AML-193 (cell line): ENCODE measurements at regions not wholly inside any gene's neighbourhood (a gene's known extent, or its start where the extent isn't known, plus 50 kb on each side); places are given as distances from the start of the nearest gene placed in this dataset.
"Not testable (repeated sequence)": the region's sequence is repeated elsewhere in the genome, so short reads cannot be mapped to it uniquely, and the experiment has no call there.

Experiments
- DNase-seq, 2 experiments: peaks; one replicate each; lab custom pipeline; 2025; lab: John Stamatoyannopoulos, UW

DNA sequence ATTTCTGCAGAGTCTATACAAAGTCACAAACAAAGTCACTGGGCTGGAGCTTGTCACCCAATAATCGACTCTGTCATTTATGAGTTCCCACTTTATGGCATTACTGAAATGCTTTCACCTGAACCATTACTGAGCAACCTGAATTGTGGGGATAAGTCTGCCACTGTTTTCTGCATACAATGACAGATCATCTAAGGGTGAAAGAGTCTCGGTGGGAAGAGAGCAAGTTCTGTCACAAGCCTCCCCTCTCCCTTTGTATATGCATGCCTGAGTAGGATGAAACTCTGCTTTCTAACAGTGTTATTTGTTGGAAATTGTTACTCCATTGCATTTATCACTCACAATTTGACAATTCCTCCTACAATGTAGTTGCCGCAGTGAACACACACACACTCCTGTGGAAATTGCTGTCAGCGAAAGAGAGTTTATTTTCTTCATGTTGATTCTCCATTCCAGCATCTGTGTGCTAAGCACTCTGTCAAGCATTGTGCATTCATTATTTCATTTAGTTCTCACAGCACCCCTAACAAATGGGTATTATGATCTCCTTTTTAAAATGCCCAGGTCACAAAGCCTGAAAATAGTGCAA, 1732.4 kb upstream of the CDH6 start:
- no peak for DNase-seq

DNA sequence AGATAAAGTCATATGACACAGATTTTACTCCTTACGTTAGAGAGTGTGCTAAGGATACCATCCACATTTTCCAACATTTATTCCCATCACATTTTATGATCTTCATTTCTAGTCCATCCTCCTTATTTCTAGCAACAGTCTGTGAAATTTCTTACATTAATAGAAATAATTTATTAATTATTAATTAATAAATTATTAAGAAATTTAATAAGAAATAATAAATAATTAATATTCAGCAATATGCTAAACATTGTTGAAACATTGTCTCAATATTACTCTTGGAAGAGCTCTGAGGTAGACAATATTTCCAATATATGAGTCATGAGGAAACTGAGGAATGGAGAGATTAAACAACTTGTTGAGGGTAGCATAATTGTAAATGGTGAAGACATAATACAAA, 1742.5 kb upstream of the CDH6 start:
- not testable (repeated sequence) for DNase-seq

DNA sequence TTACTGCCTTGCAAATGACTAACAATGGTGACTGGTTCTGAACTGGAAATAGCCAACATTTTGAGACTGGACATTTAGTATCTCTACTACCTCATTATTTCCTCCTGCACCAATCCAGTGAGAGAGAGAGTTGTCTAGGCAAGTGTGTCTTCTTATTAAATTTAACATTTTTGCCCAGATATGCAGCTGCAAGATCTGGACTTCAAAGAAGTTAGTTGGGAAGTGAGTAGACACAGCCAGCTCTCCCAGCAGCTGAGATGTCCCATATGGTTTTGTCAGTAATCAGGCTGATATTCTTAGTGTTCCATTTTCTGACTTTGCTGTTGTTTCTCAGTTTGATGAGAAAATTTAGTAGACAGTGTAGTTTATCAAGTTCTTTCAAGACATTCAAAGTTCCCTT, 1778.8 kb upstream of the CDH6 start:
- no peak for DNase-seq

DNA sequence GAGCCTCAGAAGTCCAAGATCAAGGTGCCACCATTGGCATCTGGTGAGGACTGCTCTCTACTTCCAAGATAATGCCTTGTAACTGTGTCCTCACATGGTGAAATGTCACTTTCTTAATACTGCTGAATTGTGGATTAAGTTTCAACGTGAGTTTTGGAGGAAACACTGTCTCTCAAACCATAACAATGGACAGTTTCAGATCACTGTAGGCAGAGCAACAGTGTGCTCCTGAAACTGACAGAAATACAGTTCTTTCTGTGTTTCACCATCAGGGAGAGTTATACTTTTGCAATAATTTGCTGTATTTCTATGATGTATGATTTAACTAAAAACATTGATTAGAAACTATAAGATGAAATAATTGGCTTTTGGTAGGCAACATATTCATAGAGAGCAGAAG, 1780.5 kb upstream of the CDH6 start:
- no peak for DNase-seq

DNA sequence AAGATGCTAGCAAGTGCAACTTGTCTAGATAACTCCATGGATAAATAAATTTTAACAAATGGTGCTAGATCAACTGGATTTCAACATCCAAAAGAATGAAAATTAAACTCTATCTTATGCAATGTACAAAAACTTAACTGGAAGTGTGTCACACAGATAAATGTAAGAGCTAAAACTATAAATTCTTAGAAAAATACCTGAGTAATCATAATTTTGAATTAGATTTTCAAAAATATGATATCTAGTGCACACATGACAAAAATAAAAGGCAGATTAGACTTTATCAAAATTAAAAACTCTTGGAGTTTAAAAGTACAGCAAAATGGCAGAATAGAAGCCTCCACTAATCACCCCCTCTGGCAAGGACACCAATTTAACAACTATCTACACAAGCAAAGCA, 1791.2 kb upstream of the CDH6 start:
- no peak for DNase-seq

DNA sequence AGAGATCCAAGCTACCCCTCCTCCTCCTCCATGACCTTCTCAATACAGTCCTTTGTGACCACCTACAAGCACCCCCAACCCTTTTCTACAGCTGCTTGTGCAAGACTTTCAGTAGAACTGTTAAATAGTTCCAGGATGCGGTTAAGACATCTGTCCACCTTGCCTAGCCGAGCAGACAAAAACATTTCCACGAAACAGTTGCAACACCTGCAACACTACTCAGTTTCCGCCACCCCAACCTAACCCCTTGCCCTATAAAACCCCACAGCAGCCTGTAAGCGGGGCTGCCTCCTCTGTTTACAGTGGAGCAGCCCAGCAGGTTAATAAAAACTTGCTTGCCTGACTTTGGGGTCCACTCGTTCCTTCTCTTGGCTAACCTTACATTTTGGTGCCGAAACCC, 1803.5 kb upstream of the CDH6 start:
- no peak for DNase-seq

DNA sequence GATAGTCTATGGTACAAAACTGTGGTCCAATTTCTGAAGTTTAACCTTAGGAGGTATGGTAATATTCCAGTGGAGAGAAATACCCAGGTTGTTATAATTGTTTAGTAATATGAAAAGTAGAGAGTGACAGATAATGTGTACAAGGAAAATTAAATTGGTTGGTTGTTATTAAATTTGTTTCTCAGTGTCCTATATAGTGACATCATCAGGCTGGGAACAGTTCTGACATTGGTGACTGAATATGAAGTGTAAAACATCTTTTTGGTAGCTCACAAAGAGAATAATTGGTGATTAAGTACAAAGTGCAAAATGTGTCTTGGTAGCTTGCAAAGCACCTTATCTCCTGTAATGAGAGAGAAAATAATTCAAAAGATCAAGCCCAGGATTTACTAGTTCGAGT, 1806.1 kb upstream of the CDH6 start:
- no peak for DNase-seq

DNA sequence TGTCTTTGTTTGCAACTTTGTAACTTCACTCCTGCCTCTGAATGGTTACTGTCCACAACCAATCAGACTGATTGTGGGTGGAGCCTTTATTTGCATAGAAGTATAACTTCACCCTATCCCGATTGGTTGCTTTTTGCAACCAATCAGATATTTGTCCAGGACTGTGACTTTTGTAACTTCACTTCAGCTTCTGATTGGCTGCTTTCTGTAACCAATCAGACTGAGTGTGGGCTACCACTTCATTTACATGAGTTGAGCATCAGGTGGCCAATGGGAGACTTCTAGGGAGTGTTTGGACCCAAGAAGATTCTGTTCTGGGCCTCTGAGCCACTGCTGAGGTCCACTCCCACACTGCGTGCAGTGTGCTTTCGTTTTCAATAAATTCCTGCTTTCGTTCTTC, 1810.7 kb upstream of the CDH6 start:
- no peak for DNase-seq

DNA sequence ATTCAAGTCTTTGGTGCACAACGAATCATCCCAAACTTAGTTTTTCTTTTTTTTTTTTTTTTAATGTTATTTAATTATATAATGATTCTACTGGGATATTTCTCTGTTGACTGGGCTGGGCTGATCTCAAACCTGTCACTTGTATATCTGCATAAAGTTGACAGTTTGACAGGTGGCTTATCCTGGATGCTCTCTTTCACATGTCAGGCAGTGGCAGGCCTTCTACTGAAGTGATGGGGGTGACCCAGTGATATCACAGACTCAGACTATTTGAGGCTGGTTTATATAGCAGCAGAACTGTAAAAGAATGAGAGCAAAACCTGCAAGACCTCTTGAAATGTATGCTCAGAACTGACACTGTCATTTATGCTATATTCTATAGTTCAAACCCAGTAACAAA, 1813.5 kb upstream of the CDH6 start:
- DNase-seq, result no peak

DNA sequence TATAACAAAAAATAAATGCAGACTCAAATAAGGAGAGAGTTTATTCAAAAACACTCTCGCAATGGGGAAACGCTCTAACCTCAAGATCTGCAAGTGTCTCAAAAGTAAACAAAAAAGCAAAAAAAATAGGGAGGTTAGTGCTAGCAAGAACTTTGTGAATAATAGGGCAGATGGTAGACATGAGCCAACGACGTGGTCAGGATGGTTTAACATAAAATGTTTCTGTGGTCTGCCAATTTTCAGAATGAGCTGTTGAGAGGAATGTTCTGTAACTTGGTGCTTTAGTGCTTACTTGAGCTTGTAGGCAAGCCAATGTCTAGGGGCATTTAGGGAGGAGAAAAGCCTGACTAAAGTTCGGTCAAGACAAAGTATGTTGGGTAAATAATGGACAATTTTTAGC, 1813.9 kb upstream of the CDH6 start:
- no peak for DNase-seq

DNA sequence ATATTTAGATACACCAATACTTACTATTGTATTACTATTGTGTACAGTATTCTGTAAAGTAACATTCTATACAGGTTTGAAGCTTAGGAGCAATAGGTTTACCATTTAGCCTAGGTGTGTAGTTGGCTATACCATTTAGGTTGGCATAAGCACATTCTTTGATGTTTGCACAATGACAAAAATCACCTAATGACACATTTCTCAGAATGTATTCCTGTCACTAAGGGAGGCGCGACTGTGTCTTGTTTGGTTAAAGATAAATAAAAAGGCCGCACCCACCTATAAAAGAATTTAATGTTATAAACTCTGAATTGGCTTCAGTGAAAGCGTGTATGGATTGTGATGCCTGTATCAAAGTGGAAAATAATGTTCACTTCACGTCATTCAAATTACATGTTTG, 1815.4 kb upstream of the CDH6 start:
- DNase-seq, result no peak

DNA sequence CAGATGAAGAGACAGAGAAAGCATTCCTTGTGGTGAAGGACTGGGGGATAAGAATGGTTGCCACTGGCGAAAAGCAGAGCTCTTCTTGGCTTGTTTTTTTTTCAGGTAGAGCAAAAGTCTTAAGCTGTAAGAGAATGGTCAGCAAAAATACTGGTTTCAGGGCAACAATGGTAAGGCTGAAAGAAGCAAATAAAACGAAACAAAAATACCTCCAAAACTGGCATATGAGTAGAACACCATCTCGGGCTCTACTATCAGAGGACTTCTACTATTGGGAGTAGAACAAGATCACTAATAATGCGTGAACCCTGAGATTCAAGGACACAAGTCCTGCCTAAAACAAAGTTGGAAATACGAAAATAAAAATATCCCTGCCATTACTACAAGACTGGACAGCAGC, 1823.2 kb upstream of the CDH6 start:
- no peak for DNase-seq

DNA sequence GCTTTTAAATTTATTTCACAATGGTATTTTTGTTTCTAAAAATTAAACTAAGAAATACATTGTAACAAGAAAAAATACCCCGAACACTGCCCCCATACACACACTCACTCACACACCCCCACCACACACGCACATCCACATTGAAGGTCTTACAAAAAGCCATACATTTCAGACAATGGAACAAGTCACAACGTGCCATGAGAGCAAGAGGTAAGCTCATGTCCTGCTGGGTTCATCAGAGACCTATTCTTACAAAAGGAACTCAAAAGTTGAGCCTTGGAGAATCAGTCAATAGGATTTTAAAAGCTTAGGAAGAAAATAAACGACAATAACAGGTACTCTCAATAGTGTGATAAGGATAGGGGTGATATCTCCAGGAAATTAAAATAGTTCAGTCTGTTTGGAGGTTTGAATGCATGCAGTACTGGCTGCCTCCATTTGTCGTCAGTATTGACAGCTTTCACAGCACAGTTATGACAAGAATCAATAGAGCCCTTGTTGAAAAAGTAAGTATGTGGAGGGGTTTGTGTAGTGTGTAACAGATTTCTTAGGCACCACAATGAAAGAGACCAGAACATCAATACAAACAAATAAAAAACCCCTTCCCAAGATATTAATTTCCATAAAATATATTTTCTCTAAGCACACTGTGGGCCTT, 1826.2 kb upstream of the CDH6 start:
- DNase-seq, result no peak

DNA sequence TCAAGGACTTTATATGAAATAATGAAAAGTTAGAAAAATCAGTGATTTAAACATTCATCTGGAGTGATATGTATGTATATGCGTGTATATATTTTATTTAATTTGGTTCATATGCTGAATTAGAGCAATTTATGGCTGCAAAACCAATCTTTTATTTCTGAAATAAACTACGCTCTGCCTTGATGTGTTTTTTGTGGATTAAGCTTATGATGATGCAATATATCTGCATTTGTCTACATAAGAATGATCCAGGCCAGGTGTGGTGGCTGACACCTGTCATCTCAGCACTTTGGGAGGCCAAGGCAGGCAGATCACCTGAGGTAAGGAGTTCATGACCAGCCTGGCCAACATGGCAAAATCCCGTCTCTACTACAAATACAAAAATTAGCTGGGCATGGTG, 1842.3 kb upstream of the CDH6 start:
- DNase-seq, result no peak

DNA sequence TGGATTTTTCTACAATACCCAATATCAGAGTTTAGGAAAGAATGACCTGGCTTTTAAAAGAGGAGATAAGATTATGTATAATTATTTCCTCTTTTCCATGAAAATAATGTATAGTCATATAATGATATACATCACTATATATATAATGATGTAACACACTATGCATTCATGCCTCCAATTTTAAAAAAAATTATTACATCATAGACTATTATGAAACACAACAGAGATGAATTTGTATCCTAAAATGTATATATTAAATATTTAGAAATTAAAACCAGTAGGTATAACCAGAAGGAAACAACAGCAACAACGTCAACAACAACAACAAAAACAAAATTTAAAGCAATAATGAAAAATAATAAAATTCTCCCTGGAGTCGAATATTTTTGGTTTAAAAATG, 1856.5 kb upstream of the CDH6 start:
- DNase-seq, result no peak

DNA sequence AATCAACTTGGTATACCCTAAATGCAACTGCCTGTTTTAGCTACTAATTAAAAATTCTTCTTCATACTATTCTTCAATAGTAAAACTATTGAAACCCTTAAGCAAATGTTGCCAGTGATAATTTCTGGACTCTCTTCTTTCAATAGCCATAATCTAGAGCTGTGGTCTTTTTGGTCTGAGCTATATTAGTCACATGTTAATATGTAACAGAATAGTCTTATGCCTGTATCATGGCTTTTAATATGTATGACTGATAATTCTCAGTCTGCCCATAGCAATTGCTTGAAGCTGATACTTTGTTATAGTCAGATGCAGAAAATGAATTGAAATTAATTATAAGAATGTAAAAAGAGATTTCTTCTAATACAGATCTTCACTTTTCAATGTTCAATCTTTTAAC, 1871.9 kb upstream of the CDH6 start:
- no peak for DNase-seq

DNA sequence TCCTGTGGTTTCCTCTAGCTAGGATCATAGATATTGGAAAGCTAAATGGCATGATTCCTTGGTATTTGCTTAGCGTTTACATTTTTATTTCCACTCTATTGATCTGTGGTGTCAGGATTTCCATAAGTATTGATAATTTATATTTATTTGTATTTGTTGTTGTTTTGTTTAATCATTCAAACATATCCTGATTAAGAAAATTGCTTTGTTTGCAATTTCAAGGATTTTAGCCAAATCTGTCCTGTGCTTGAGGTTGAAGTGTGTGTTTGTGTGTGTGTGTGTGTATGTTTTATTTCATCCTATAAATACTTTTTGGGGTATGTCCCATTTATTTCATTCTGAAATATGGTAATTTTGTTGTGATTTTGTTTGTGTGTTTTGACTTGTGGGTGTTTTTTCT, 1884.1 kb upstream of the CDH6 start:
- DNase-seq, result no peak

DNA sequence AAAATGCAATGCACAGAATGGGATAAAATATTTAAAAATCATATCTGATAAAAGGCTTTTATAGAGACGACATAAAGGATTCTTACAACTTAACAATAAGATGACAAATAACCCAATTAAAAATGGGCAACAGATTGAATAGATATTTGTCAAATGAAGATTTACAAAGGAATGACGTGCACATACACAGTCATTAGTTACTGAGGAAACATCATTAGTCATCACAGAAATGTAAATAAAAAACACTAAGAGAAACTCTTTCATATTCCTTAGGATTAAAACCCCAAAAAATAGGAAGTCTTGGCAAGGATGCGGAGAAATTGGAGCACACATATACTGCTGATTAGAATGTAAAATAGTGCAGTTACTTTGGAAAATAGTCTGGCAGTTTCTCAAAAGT, 1886.0 kb upstream of the CDH6 start:
- no peak for DNase-seq

DNA sequence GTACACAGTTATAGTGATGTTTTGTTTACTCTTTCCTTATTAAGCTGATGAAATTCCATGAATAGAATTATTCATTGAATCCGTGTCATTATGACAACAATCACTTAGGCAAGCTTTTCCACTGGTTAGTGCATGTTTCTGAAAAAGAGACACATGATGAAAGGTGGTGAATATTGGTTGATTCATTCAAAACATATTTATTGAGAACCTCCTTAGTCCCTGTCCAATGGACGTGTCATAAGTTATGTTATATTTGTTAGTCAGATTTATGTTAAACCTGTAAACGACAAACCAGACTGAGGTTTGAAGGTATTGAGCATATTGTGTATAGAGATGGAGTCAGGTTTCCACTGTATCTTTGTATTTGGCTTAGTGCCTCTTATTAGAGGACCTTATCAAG, 1888.9 kb upstream of the CDH6 start:
- no peak for DNase-seq

DNA sequence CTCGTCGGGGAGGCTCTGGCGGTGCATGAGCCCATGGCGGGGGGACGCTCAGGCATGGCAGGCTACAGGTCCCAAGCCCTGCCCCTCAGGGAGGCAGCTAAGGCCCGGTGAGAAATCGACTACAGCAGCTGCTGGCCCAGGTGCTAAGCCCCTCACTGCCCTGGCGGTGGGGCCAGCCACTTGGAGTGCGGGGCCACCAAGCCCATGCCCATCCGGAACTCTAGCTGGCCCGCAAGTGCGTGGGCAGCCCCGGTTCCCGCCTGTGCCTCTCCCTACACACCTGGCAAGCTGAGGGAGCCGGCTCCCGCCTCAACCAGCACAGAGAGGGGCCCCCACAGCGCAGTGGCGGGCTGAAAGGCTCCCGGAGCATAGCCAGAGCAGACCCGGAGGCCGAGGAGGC, 1896.9 kb upstream of the CDH6 start:
- no peak for DNase-seq

DNA sequence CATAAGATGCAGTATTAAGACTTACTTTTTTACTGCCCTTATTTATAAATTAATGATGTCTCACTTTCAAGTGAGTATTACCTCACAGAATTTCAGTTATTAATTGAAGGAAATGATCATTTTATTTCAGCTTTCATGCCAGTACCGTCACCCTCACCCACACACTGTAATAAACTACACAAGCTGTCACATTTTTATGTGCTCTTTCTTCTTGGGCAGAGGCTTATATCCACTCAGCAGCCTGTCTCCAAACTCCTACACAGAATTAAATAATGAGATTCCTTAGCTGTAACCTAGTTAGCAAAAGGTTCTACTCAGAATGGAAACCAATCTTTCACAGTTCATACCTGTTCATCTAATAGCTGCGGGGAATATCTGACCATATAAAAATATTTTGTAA, 1915.8 kb upstream of the CDH6 start:
- no peak for DNase-seq

DNA sequence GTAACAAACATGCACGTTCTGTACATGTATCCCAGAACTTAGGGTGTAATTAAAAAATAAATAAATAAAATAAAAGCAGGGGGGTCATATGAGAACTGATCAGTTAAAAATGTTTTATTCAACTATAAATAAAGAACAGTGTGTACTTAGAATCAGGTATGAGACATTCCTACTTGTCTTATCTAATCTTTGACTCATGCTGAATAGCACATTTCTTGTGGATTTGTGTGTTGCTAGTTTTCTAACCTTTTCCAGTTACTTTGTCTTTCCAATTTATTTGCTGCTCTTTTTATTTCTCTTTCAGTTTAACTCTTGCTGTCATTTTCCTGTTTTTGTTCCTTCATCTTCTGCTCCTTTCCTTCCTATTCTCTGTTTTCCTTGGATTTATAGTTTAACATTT, 1917.1 kb upstream of the CDH6 start:
- DNase-seq, result no peak

DNA sequence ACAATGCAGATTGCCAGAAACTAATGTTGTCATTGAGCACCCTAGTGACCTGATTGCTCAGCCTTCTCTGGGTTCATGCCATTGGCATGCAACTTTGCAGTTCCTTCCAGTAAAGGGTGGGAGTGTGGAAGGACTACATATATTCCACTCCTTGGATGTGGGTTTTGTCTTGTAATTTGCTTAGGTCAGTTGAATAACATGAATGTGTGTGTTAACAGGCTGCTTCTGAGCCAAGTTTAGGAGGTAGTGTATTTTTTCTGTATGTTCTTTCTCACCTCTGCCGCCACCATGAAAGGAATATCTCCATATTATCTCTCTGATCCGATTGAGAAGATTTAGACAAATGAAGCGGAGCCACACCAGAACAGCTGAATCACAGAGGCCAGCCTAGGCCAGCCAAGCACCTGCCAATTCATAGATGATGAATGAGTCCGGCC, 1929.6 kb upstream of the CDH6 start:
- DNase-seq, result no peak

DNA sequence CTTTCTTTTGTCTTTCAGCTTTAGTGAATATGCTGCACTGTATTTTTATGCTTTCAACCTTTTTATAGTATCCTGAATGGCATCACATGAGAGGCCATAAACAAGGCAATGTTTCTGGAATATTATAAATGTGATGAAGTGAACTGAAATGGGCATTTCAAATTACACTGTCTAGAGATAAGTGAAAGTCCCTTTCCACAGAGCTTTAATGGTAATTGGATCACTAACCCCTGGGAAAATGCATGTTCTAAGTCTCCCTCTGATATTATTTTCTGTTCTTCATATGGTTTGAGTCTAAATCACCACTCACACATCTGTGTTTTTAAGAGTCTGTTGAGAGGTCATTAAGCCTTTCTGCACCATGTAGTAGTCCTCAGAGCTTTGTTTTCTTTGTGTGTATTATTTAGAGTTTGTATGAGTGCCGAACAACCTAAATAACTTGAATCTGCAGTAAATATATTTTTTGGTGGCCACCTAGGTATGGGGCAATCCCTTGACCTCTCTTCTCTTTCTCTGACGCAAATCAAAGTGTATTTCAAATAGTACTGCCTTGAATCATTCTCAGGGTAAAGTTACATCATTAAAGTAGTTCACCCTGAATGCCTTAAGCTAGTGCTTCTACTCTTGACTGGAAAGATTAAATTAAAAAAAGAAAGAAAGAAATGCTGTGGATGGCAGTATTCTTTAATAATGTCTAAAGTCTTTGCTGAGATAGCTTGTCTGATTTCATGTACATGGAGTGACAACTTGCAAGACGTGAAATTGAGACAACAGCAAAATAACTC, 1931.0 kb upstream of the CDH6 start:
- no peak for DNase-seq
